ENCODE measurements at regions not wholly inside any gene's neighbourhood (a gene's known extent, or its start where the extent isn't known, plus 50 kb on each side); places are given as distances from the start of the nearest gene placed in this dataset.

DNA sequence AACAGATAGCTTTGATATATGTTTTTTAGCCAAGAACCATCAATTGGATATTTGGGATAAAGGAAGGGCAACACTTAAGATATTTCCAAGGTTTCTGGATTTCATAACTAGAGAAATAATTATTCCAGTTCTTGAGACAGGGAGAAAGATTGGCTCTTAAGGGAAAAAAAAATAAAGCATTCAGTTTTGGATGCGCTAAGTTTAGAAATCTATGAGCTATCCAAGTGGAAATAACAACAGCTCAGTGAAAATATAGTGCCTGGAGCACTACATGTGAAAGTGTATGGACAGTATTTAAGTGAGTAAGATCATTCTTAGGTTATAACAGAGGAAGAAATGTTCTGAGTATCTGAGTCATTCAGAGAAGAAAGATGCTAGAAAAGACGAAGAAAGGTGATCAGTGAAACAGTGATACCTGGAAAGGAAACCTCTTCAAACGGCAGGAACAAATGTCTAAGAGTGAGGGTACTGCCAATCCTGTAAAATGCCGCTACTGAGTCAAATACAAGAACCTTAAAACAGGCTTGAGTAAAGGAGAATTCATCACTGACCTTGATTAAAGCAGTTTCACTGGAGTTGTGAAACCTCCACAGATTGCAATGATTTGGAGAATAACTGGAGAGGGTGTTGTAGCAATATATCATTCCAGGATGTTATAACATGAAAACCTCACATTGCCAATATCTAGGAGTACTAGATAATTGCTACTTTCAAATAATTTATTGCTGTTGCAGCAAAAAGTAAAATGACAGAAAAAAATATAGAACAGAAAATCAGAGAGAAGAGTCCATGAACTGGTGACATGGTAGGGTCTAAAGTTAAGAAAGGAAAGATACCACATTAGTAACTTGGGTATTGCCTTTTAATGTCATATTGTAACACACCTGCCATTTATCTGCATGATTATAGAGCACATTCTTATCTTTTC is 482.1 kb upstream of the RGS18 start (continued):
- TF ChIP-seq, protein P1, sequence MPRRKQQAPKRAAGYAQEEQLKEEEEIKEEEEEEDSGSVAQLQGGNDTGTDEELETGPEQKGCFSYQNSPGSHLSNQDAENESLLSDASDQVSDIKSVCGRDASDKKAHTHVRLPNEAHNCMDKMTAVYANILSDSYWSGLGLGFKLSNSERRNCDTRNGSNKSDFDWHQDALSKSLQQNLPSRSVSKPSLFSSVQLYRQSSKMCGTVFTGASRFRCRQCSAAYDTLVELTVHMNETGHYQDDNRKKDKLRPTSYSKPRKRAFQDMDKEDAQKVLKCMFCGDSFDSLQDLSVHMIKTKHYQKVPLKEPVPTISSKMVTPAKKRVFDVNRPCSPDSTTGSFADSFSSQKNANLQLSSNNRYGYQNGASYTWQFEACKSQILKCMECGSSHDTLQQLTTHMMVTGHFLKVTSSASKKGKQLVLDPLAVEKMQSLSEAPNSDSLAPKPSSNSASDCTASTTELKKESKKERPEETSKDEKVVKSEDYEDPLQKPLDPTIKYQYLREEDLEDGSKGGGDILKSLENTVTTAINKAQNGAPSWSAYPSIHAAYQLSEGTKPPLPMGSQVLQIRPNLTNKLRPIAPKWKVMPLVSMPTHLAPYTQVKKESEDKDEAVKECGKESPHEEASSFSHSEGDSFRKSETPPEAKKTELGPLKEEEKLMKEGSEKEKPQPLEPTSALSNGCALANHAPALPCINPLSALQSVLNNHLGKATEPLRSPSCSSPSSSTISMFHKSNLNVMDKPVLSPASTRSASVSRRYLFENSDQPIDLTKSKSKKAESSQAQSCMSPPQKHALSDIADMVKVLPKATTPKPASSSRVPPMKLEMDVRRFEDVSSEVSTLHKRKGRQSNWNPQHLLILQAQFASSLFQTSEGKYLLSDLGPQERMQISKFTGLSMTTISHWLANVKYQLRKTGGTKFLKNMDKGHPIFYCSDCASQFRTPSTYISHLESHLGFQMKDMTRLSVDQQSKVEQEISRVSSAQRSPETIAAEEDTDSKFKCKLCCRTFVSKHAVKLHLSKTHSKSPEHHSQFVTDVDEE (CRISPR knock-in tag; IDR thresholded peaks at IDR 0.05): no peak
- no peak for TF ChIP-seq CSDC2 (CRISPR knock-in tag; IDR thresholded peaks at IDR 0.05)

DNA sequence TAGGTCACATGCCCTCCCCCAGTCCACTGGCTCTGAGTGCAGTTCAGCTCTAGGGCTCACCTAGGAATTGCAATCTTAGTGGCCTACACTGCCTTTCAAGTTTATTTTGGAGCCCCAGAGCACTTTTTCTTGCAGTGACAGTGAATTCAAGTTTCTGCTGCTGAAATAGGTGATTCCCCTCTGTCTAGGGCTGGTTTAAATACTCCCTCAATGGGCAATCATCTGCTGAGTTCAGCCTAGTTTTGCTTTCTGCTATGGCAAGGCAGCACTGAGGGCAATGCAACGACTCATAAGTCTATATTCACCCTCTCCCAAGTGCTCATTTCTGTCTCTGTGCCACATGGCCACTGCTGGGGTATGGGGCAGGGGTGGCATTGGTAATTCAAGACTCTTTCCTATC is 472.6 kb upstream of the RGS18 start:
- TF ChIP-seq TCF4 (CRISPR knock-in tag; IDR thresholded peaks at IDR 0.05; ENCODE audit: borderline replicate concordance): no peak
- TF ChIP-seq ZNF8 (CRISPR knock-in tag; IDR thresholded peaks at IDR 0.05): no peak
- TF ChIP-seq CSDC2 (CRISPR knock-in tag; IDR thresholded peaks at IDR 0.05): no peak
- TF ChIP-seq POU6F1 (CRISPR knock-in tag; IDR thresholded peaks at IDR 0.05; ENCODE audit: borderline replicate concordance, low read depth): no peak
- no peak for TF ChIP-seq ESRRG (CRISPR knock-in tag; IDR thresholded peaks at IDR 0.05)
- TF ChIP-seq ZFP3 (CRISPR knock-in tag; IDR thresholded peaks at IDR 0.05): no peak
- TF ChIP-seq, protein P1 (CRISPR knock-in tag; IDR thresholded peaks at IDR 0.05): no peak
- TF ChIP-seq ARNTL (CRISPR knock-in tag; IDR thresholded peaks at IDR 0.05; ENCODE audit: borderline replicate concordance, low read depth): no peak
- no peak for ATAC-seq

- no peak for TF ChIP-seq ZC3H10 (CRISPR knock-in tag; IDR thresholded peaks at IDR 0.05)
- TF ChIP-seq ZFP30 (CRISPR knock-in tag; IDR thresholded peaks at IDR 0.05): no peak
- TF ChIP-seq ZFP3 (CRISPR knock-in tag; IDR thresholded peaks at IDR 0.05): no peak
- TF ChIP-seq ZNF70 (CRISPR knock-in tag; IDR thresholded peaks at IDR 0.05): no peak
- TF ChIP-seq, protein P2, sequence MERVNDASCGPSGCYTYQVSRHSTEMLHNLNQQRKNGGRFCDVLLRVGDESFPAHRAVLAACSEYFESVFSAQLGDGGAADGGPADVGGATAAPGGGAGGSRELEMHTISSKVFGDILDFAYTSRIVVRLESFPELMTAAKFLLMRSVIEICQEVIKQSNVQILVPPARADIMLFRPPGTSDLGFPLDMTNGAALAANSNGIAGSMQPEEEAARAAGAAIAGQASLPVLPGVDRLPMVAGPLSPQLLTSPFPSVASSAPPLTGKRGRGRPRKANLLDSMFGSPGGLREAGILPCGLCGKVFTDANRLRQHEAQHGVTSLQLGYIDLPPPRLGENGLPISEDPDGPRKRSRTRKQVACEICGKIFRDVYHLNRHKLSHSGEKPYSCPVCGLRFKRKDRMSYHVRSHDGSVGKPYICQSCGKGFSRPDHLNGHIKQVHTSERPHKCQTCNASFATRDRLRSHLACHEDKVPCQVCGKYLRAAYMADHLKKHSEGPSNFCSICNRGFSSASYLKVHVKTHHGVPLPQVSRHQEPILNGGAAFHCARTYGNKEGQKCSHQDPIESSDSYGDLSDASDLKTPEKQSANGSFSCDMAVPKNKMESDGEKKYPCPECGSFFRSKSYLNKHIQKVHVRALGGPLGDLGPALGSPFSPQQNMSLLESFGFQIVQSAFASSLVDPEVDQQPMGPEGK (CRISPR knock-in tag; IDR thresholded peaks at IDR 0.05; ENCODE audit: borderline replicate concordance): no peak
- TF ChIP-seq TCF4 (CRISPR knock-in tag; IDR thresholded peaks at IDR 0.05; ENCODE audit: borderline replicate concordance): no peak
- no peak for TF ChIP-seq RARB (CRISPR knock-in tag; IDR thresholded peaks at IDR 0.05)
- TF ChIP-seq GLIS3 (CRISPR knock-in tag; IDR thresholded peaks at IDR 0.05): no peak
- TF ChIP-seq ARNTL (CRISPR knock-in tag; IDR thresholded peaks at IDR 0.05; ENCODE audit: borderline replicate concordance, low read depth): no peak
- TF ChIP-seq CREB5 (CRISPR knock-in tag; IDR thresholded peaks at IDR 0.05; ENCODE audit: low read depth): no peak
- no peak for TF ChIP-seq ESRRG (CRISPR knock-in tag; IDR thresholded peaks at IDR 0.05)
- TF ChIP-seq ZNF565 (CRISPR knock-in tag; conservative IDR thresholded peaks at IDR 0.05; ENCODE audit: low read depth): no peak
- TF ChIP-seq PPARA (CRISPR knock-in tag; IDR thresholded peaks at IDR 0.05; ENCODE audit: borderline replicate concordance): no peak
- TF ChIP-seq OSR1 (CRISPR knock-in tag; IDR thresholded peaks at IDR 0.05): no peak
- no peak for TF ChIP-seq CSDC2 (CRISPR knock-in tag; IDR thresholded peaks at IDR 0.05)
- TF ChIP-seq TOX (CRISPR knock-in tag; IDR thresholded peaks at IDR 0.05; ENCODE audit: borderline replicate concordance): no peak
- no peak for TF ChIP-seq SNAI2 (CRISPR knock-in tag; IDR thresholded peaks at IDR 0.05)
- no peak for TF ChIP-seq ISL1 (CRISPR knock-in tag; IDR thresholded peaks at IDR 0.05)
- TF ChIP-seq, protein P1 (CRISPR knock-in tag; IDR thresholded peaks at IDR 0.05): no peak
- TF ChIP-seq POU6F1 (CRISPR knock-in tag; IDR thresholded peaks at IDR 0.05; ENCODE audit: borderline replicate concordance, low read depth): no peak
- ATAC-seq: no peak
These were observed 470.5 kb upstream of the RGS18 start for GRCh38 chr1:191687721-191688120.

All from SK-N-SH treated with all-trans-retinoic acid at 6 μM for 48 hours (cell line).